MM.1S (cell line): ENCODE measurements at regions not wholly inside any gene's neighbourhood (a gene's known extent, or its start where the extent isn't known, plus 50 kb on each side); places are given as distances from the start of the nearest gene placed in this dataset.

Experiments
- DNase-seq: peaks from one replicate; pipeline ENCODE4 v3.0.0-alpha.2; 2015
- H2AFZ ChIP-seq: fragments of 300-600 bp; sonication (generic); 2 replicates; pipeline ENCODE4 v1.6.0; 2016; ENCODE audit warnings: antibody characterized with exemption, low read length
- H3F3A ChIP-seq: fragments of 300-600 bp; sonication (generic); 2 replicates; pipeline ENCODE4 v1.6.1; 2016; ENCODE audit warnings: mild to moderate bottlenecking, antibody characterized with exemption, low read length, moderate library complexity, mixed read lengths; ENCODE audit not compliant: insufficient read depth
- H3K27ac ChIP-seq: fragments of 300-600 bp; sonication (generic); 2 replicates; pipeline ENCODE4 v1.5.1; 2016; ENCODE audit warnings: mild to moderate bottlenecking, low read length
- H3K27me3 ChIP-seq: fragments of 300-600 bp; sonication (generic); replicated peaks from 2 replicates; pipeline ENCODE4 v1.6.0; 2016; ENCODE audit warnings: low read length; ENCODE audit not compliant: insufficient read depth
- H3K36me3 ChIP-seq: fragments of 300-600 bp; sonication (generic); replicated peaks from 2 replicates; pipeline ENCODE4 v1.6.1; 2016; ENCODE audit warnings: mild to moderate bottlenecking, low read length, mixed read lengths; ENCODE audit not compliant: insufficient read depth
- H3K4me1 ChIP-seq: fragments of 300-600 bp; sonication (generic); 2 replicates; pipeline ENCODE4 v1.6.1; 2016; ENCODE audit warnings: low read length, mixed read lengths
- H3K4me2 ChIP-seq: fragments of 300-600 bp; sonication (generic); 2 replicates; pipeline ENCODE4 v1.6.0; 2016; ENCODE audit warnings: low read depth, low read length
- H3K4me3 ChIP-seq: fragments of 300-600 bp; sonication (generic); 2 replicates; pipeline ENCODE4 v1.5.1; 2016; ENCODE audit warnings: low read length, mixed read lengths
- H3K79me2 ChIP-seq: fragments of 300-600 bp; sonication (generic); 2 replicates; pipeline ENCODE4 v1.6.1; 2016; ENCODE audit warnings: mixed run types, low read length, mixed read lengths
- H3K9ac ChIP-seq: fragments of 300-600 bp; sonication (generic); 2 replicates; pipeline ENCODE4 v1.6.1; 2016; ENCODE audit warnings: low read length, mixed read lengths
- H3K9me2 ChIP-seq: fragments of 300-600 bp; sonication (generic); replicated peaks from 2 replicates; pipeline ENCODE4 v1.6.1; 2016; ENCODE audit warnings: mild to moderate bottlenecking, low read length, mixed read lengths; ENCODE audit not compliant: insufficient read depth
- H3K9me3 ChIP-seq: fragments of 300-600 bp; sonication (generic); replicated peaks from 2 replicates; pipeline ENCODE4 v1.6.1; 2016; ENCODE audit warnings: mild to moderate bottlenecking, low read length, mixed read lengths; ENCODE audit not compliant: insufficient read depth
- H4K20me1 ChIP-seq: fragments of 300-600 bp; sonication (generic); 2 replicates; pipeline ENCODE4 v1.6.1; 2016; ENCODE audit warnings: mild to moderate bottlenecking, low read length, moderate library complexity, mixed read lengths; ENCODE audit not compliant: insufficient read depth
- CTCF ChIP-seq: fragments of 300-600 bp; sonication (generic); IDR thresholded peaks from 2 replicates; pipeline ENCODE4 v1.5.1; 2016; ENCODE audit warnings: antibody characterized with exemption, low read length, mixed read lengths
- EZH2 ChIP-seq: fragments of 300-600 bp; sonication (generic); optimal IDR thresholded peaks from 2 replicates; pipeline ENCODE3; 2017; ENCODE audit warnings: low read depth, mild to moderate bottlenecking, antibody characterized with exemption, low read length, mixed read lengths
- EZH2phosphoT487 ChIP-seq: fragments of 300-600 bp; sonication (generic); IDR thresholded peaks from 2 replicates; pipeline ENCODE4 v1.6.1; 2018; ENCODE audit warnings: antibody characterized with exemption, low read length

GRCh38 chr1:115545096-115545720 is 96.6 kb upstream of the VANGL1 start:
- no peaks in the 10 kb centered on the region for H3K27me3 ChIP-seq
- no peaks in the 10 kb centered on the region for H3K9me3 ChIP-seq
- no peak overlapping the region for H2AFZ ChIP-seq
- H3F3A ChIP-seq, result no peaks in the 10 kb centered on the region
- H3K36me3 ChIP-seq, result no peaks in the 10 kb centered on the region
- H3K79me2 ChIP-seq, result no peaks in the 10 kb centered on the region
- no peak overlapping the region for H3K4me2 ChIP-seq
- no peak overlapping the region for H3K4me3 ChIP-seq
- H3K9ac ChIP-seq, result no peak overlapping the region
- DNase-seq, result no peak
- H3K9me2 ChIP-seq, result no peaks in the 10 kb centered on the region
- TF ChIP-seq EZH2 (no peak), EZH2phosphoT487 (no peak)
- no peaks in the 10 kb centered on the region for H3K4me1 ChIP-seq
- H4K20me1 ChIP-seq, result no peaks in the 10 kb centered on the region
- no peak overlapping the region for H3K27ac ChIP-seq

- H4K20me1 ChIP-seq, result no peaks in the 10 kb centered on the region
- H3K4me3 ChIP-seq, result no peak overlapping the region
- no peak for DNase-seq
- no peak for TF ChIP-seq EZH2phosphoT487
- TF ChIP-seq CTCF, result no peak
- no peak for TF ChIP-seq EZH2
- no peaks in the 10 kb centered on the region for H3F3A ChIP-seq
- H3K9me3 ChIP-seq, result no peaks in the 10 kb centered on the region
- no peak overlapping the region for H3K27ac ChIP-seq
- H3K36me3 ChIP-seq, result no peaks in the 10 kb centered on the region
- no peak overlapping the region for H2AFZ ChIP-seq
- no peaks in the 10 kb centered on the region for H3K79me2 ChIP-seq
- no peak overlapping the region for H3K9ac ChIP-seq
- H3K9me2 ChIP-seq, result no peaks in the 10 kb centered on the region
- no peaks in the 10 kb centered on the region for H3K4me1 ChIP-seq
- H3K4me2 ChIP-seq, result no peak overlapping the region
- no peaks in the 10 kb centered on the region for H3K27me3 ChIP-seq
These were observed 97.6 kb upstream of the VANGL1 start for GRCh38 chr1:115544131-115544530.

DNA sequence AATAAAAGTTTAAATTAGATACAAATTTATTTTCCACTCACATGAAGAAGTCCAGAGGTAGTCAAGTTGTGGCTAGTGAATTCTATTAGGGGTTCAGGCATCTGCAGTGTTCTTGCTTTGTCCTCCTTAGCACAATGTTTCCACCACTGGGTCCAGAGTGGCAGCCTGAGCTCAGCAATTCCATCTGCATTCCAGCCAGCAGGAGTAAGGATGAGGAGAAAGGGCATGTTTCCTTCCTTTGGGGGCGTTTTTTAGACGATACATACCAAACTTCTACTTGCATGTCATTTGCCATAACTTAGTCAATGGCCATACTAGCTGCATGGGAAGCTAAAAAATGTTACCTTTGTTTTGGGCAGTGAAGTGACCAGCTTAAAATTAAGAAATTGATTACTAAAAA is 98.5 kb upstream of the VANGL1 start:
- Histone ChIP-seq H4K20me1 (no peaks in the 10 kb centered on the region), H3K79me2 (no peaks in the 10 kb centered on the region), H3K9me3 (no peaks in the 10 kb centered on the region), H3K4me1 (no peaks in the 10 kb centered on the region), H2AFZ (no peak overlapping the region), H3K27me3 (no peaks in the 10 kb centered on the region), H3K4me2 (no peak overlapping the region), H3K36me3 (no peaks in the 10 kb centered on the region), H3K27ac (no peak overlapping the region), H3K9ac (no peak overlapping the region), H3K9me2 (no peaks in the 10 kb centered on the region), H3F3A (no peaks in the 10 kb centered on the region), H3K4me3 (no peak overlapping the region)
- TF ChIP-seq EZH2 (no peak), CTCF (no peak), EZH2phosphoT487 (no peak)
- no peak for DNase-seq

DNA sequence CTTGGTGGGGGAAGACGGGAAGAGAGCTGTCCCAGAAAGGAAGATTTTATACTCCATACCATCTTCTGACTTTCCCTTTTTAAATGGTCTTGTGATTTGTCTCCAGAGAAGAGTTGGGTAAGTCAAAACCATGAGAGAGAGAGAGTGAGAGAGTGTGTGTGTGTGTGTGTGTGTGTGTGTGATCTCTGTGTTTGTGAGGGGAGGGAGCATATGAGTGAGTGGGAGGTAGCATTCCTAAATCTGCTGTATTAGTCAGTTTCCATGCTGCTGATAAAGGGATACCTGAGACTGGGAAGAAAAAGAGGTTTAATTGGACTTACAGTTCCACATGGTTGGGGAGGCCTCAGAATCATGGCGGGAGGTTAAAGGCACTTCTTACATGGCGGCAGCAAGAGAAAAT is 102.0 kb upstream of the VANGL1 start:
- no peak for DNase-seq
- H2AFZ ChIP-seq, result no peak overlapping the region
- H3K4me1 ChIP-seq, result no peaks in the 10 kb centered on the region
- H3K36me3 ChIP-seq, result no peaks in the 10 kb centered on the region
- no peaks in the 10 kb centered on the region for H3K79me2 ChIP-seq
- TF ChIP-seq CTCF, result no peak
- TF ChIP-seq EZH2, result no peak
- TF ChIP-seq EZH2phosphoT487, result no peak
- H3K4me2 ChIP-seq, result no peak overlapping the region
- no peaks in the 10 kb centered on the region for H3K9me2 ChIP-seq
- no peaks in the 10 kb centered on the region for H3F3A ChIP-seq
- no peak overlapping the region for H3K27ac ChIP-seq
- H3K9ac ChIP-seq, result no peak overlapping the region
- H3K9me3 ChIP-seq, result no peaks in the 10 kb centered on the region
- no peak overlapping the region for H3K4me3 ChIP-seq
- no peaks in the 10 kb centered on the region for H4K20me1 ChIP-seq
- H3K27me3 ChIP-seq, result no peaks in the 10 kb centered on the region
